ENCODE measurements at regions not wholly inside any gene's neighbourhood (a gene's known extent, or its start where the extent isn't known, plus 50 kb on each side); places are given as distances from the start of the nearest gene placed in this dataset.

DNA sequence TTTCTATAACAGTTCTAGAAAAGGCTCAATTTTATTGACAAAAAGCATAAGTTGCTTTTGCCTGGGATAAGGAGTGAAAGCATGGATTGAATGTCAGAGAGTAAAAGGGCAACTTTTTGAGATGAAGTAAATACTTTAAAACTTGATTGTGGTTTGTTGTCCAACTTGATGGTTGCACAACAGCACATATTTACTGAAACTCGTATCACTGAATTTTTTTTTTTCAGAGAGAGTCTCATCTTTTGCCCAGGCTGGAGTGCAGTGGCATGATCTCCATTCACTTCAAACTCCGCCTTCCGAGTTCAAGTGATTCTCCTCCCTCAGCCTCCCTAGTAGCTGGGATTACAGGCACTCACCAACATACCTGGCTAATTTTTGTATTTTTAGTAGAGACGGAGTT, 856.8 kb downstream of the SH3BGRL start:
- TF ChIP-seq DIDO1 (tag; IDR thresholded peaks at IDR 0.05; ENCODE audit: low read depth) (no peak), CTCF (IDR thresholded peaks at IDR 0.05 in 2 of 3, conservative IDR thresholded peaks at IDR 0.05 in 1 of 3; ENCODE audit: insufficient read depth in 2 of 3, low read depth in 1 of 3, low read length in 3 of 3) (no peak), ZNF561 (CRISPR knock-in tag; conservative IDR thresholded peaks at IDR 0.05) (no peak), ZZZ3 (IDR thresholded peaks at IDR 0.05) (no peak), NFATC3 (IDR thresholded peaks at IDR 0.05) (no peak), MAFF (IDR thresholded peaks at IDR 0.05; ENCODE audit: low read length) (no peak), ZNF384 (IDR thresholded peaks at IDR 0.05; ENCODE audit: low read depth, low read length) (no peak)
- TF ChIP-seq, protein P1, sequence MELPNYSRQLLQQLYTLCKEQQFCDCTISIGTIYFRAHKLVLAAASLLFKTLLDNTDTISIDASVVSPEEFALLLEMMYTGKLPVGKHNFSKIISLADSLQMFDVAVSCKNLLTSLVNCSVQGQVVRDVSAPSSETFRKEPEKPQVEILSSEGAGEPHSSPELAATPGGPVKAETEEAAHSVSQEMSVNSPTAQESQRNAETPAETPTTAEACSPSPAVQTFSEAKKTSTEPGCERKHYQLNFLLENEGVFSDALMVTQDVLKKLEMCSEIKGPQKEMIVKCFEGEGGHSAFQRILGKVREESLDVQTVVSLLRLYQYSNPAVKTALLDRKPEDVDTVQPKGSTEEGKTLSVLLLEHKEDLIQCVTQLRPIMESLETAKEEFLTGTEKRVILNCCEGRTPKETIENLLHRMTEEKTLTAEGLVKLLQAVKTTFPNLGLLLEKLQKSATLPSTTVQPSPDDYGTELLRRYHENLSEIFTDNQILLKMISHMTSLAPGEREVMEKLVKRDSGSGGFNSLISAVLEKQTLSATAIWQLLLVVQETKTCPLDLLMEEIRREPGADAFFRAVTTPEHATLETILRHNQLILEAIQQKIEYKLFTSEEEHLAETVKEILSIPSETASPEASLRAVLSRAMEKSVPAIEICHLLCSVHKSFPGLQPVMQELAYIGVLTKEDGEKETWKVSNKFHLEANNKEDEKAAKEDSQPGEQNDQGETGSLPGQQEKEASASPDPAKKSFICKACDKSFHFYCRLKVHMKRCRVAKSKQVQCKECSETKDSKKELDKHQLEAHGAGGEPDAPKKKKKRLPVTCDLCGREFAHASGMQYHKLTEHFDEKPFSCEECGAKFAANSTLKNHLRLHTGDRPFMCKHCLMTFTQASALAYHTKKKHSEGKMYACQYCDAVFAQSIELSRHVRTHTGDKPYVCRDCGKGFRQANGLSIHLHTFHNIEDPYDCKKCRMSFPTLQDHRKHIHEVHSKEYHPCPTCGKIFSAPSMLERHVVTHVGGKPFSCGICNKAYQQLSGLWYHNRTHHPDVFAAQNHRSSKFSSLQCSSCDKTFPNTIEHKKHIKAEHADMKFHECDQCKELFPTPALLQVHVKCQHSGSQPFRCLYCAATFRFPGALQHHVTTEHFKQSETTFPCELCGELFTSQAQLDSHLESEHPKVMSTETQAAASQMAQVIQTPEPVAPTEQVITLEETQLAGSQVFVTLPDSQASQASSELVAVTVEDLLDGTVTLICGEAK (IDR thresholded peaks at IDR 0.05): no peak
- TF ChIP-seq, protein P1 (CRISPR knock-in tag; IDR thresholded peaks at IDR 0.05): no peak
- TF ChIP-seq, protein P2, sequence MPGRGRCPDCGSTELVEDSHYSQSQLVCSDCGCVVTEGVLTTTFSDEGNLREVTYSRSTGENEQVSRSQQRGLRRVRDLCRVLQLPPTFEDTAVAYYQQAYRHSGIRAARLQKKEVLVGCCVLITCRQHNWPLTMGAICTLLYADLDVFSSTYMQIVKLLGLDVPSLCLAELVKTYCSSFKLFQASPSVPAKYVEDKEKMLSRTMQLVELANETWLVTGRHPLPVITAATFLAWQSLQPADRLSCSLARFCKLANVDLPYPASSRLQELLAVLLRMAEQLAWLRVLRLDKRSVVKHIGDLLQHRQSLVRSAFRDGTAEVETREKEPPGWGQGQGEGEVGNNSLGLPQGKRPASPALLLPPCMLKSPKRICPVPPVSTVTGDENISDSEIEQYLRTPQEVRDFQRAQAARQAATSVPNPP (IDR thresholded peaks at IDR 0.05; ENCODE audit: borderline replicate concordance, insufficient read depth, insufficient read length): no peak

All from K562 (cell line).